OCI-LY7 (cell line): ENCODE measurements at regions not wholly inside any gene's neighbourhood (a gene's known extent, or its start where the extent isn't known, plus 50 kb on each side); places are given as distances from the start of the nearest gene placed in this dataset.

ENCODE experiments used
- BruUV-seq: library from RNA; stranded (reverse); fragments of 400-500 nt; replicated peaks from 2 replicates; lab custom pipeline; 2021; lab: Mats Ljungman, UMichigan
- CTCF ChIA-PET: fragments of 300-600 bp; sonication (Branson Sonifier 250); formaldehyde crosslinking; loops from one replicate; lab custom pipeline; 2022; ENCODE audit warnings: antibody characterized with exemption; ENCODE audit not compliant: unreplicated experiment; lab: Charles Lee
- POLR2A ChIA-PET: fragments of 300-600 bp; sonication (Branson Sonifier 250); formaldehyde crosslinking; loops from one replicate; lab custom pipeline; 2022; ENCODE audit warnings: antibody characterized with exemption; lab: Charles Lee
- DNase-seq: peaks from one replicate; pipeline ENCODE4 v3.0.0-alpha.2; 2015; ENCODE audit warnings: low spot score
- H2AFZ ChIP-seq: fragments of 200-600 bp; sonication (generic), shearing (Covaris generic); 2 replicates; pipeline ENCODE4 v1.6.1; 2014; ENCODE audit warnings: mild to moderate bottlenecking, antibody characterized with exemption, low read length, moderate library complexity
- H3K27ac ChIP-seq: fragments of 200-600 bp; sonication (generic); 2 replicates; pipeline ENCODE4 v1.5.1; 2014; ENCODE audit warnings: mixed run types, low read depth, mild to moderate bottlenecking, moderate library complexity, low read length, inconsistent platforms; ENCODE audit not compliant: poor library complexity, severe bottlenecking
- H3K36me3 ChIP-seq: fragments of 200-600 bp; sonication (generic); 2 replicates; pipeline ENCODE4 v1.6.1; 2014; ENCODE audit warnings: mild to moderate bottlenecking, antibody characterized with exemption, low read length, moderate library complexity, mixed read lengths; ENCODE audit not compliant: insufficient read depth
- H3K4me1 ChIP-seq: fragments of 200-600 bp; sonication (generic); 2 replicates; pipeline ENCODE4 v1.5.1; 2014; ENCODE audit warnings: mild to moderate bottlenecking, low read length; ENCODE audit not compliant: insufficient read depth, poor library complexity, severe bottlenecking
- H3K4me2 ChIP-seq: fragments of 200-600 bp; sonication (generic); 2 replicates; pipeline ENCODE4 v1.6.1; 2014; ENCODE audit warnings: mild to moderate bottlenecking, low read length
- H3K4me3 ChIP-seq: fragments of 200-600 bp; sonication (generic); 2 replicates; pipeline ENCODE4 v1.5.1; 2014; ENCODE audit warnings: mild to moderate bottlenecking, low read depth, low read length; ENCODE audit not compliant: poor library complexity, severe bottlenecking
- H3K79me2 ChIP-seq: fragments of 200-600 bp; sonication (generic); 2 replicates; pipeline ENCODE4 v1.6.1; 2016; ENCODE audit warnings: low read depth, mild to moderate bottlenecking, low read length, moderate library complexity, mixed read lengths; ENCODE audit not compliant: insufficient read depth
- H3K9me2 ChIP-seq: fragments of 200-600 bp; sonication (generic); 2 replicates; pipeline ENCODE4 v1.6.1; 2016; ENCODE audit warnings: mild to moderate bottlenecking, low read length, mixed read lengths; ENCODE audit not compliant: insufficient read depth
- H3K9me3 ChIP-seq: fragments of 200-600 bp; sonication (generic); 2 replicates; pipeline ENCODE4 v1.6.1; 2014; ENCODE audit warnings: mild to moderate bottlenecking, mixed run types, low read length, mixed read lengths
- H4K20me1 ChIP-seq: fragments of 200-600 bp; sonication (generic); 2 replicates; pipeline ENCODE4 v1.6.1; 2014; ENCODE audit warnings: mild to moderate bottlenecking, antibody characterized with exemption, low read length, moderate library complexity, mixed read lengths; ENCODE audit not compliant: insufficient read depth
- CTCF ChIP-seq: fragments of 200-600 bp; sonication (generic); conservative IDR thresholded peaks from 2 replicates; pipeline ENCODE4 v1.5.1; 2014; ENCODE audit warnings: mild to moderate bottlenecking, antibody characterized with exemption, low read length, moderate library complexity, mixed read lengths
- EZH2phosphoT487 ChIP-seq: fragments of 200-600 bp; sonication (generic); IDR thresholded peaks from 2 replicates; pipeline ENCODE4 v1.6.1; 2018; ENCODE audit warnings: low read depth, borderline replicate concordance, mild to moderate bottlenecking, mixed run types, antibody characterized with exemption, low read length, moderate library complexity, mixed read lengths
- intact Hi-C: fragments of 100-400 bp; cut with micrococcal nuclease; formaldehyde crosslinking; loops from one replicate; pipeline ENCODE4 v1.10.0; 2022; ENCODE audit not compliant: unreplicated experiment

- no peak overlapping the region for H2AFZ ChIP-seq
- no peak overlapping the region for H3K4me3 ChIP-seq
- CTCF ChIA-PET, result no interaction called here
- H4K20me1 ChIP-seq, result no peaks in the 10 kb centered on the region
- H3K4me1 ChIP-seq, result no peaks in the 10 kb centered on the region
- no peaks in the 10 kb centered on the region for H3K9me3 ChIP-seq
- POLR2A ChIA-PET, result interaction anchor here (1.3 kb wide), 1 partner anchor 10 kb away, joined by 6 read pairs; no protein-coding TSS in a partner anchor
- H3K9me2 ChIP-seq, result no peaks in the 10 kb centered on the region
- H3K27ac ChIP-seq, result no peak overlapping the region
- H3K36me3 ChIP-seq, result no peaks in the 10 kb centered on the region
- no peaks in the 10 kb centered on the region for H3K79me2 ChIP-seq
- no peak overlapping the region for H3K4me2 ChIP-seq
- intact Hi-C loops, result no loop called here
- no peak for TF ChIP-seq EZH2phosphoT487
- no peak for DNase-seq
- no TSS peak for BruUV-seq
Measured at GRCh38 chr4:189832528-189832927, 108.1 kb upstream of the FRG1 start.

DNA sequence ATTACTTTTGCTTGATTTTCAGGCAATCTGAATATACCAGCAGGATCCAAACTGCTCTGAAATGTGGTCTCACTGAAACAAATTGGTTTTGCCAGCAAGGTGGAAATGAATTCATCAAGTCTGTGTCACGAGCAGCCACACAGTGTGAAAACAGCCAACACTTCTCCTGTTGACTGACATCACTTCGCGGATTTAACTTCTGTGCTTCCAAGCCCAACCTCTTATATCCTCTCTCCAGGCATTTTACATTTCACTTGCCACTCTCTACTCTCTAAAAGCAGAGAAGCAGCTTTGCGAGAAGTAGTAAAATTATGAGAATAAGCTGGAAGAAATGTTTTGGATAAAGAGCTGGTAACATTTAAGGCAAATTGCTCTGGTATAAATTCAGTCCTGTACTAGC, 106.1 kb upstream of the FRG1 start:
- Histone ChIP-seq H3K27ac (no peak overlapping the region), H2AFZ (no peak overlapping the region), H3K9me3 (no peaks in the 10 kb centered on the region), H3K4me1 (no peaks in the 10 kb centered on the region), H3K9me2 (no peaks in the 10 kb centered on the region), H3K4me3 (no peak overlapping the region), H4K20me1 (no peaks in the 10 kb centered on the region), H3K79me2 (no peaks in the 10 kb centered on the region), H3K36me3 (no peaks in the 10 kb centered on the region), H3K4me2 (no peak overlapping the region)
- no TSS peak for BruUV-seq
- CTCF ChIA-PET, result no interaction called here
- intact Hi-C loops, result no loop called here
- TF ChIP-seq CTCF, result no peak
- TF ChIP-seq EZH2phosphoT487, result no peak
- DNase-seq, result no peak
- POLR2A ChIA-PET, result no interaction called here

DNA sequence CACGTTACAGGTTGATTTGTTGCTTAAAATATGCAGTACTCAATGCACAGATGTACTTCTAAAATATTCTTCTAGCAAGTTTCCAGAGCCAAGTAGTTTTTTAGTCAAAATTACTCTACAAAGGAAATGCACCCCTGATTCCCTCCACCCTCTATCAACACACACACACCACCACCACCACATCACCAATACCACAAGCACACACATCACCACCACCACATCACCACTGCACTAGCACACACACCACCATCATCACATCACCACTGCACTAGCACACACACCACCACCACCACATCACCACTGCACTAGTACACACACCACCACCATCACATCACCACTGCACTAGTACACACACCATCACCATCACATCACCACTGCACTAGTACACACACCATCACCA, 105.2 kb upstream of the FRG1 start:
- H3K79me2 ChIP-seq, result no peaks in the 10 kb centered on the region
- CTCF ChIA-PET, result no interaction called here

More for the DNA sequence above, 105.2 kb upstream of the FRG1 start:
- Histone ChIP-seq H3K27ac (no peak overlapping the region), H3K36me3 (no peaks in the 10 kb centered on the region), H4K20me1 (no peaks in the 10 kb centered on the region), H3K4me3 (no peak overlapping the region), H3K4me2 (no peak overlapping the region), H3K9me2 (no peaks in the 10 kb centered on the region), H2AFZ (no peak overlapping the region), H3K9me3 (no peaks in the 10 kb centered on the region), H3K4me1 (no peaks in the 10 kb centered on the region)
- POLR2A ChIA-PET, result no interaction called here
- no peak for DNase-seq
- intact Hi-C loops, result no loop called here
- TF ChIP-seq CTCF (no peak), EZH2phosphoT487 (no peak)
- BruUV-seq, result no TSS peak
